T-helper 1 cell treated with Interleukin-12 subunit alpha and Interleukin-12 subunit beta and Interleukin-4 antibody, amounts not matched to agents 30 ng/mL and 1 ng/mL, for 36 hours (primary cell): ENCODE measurements at regions not wholly inside any gene's neighbourhood (a gene's known extent, or its start where the extent isn't known, plus 50 kb on each side); places are given as distances from the start of the nearest gene placed in this dataset.

Source experiments
- intact Hi-C: fragments of 100-400 bp; cut with micrococcal nuclease; formaldehyde crosslinking; loops from one replicate; pipeline ENCODE4 v1.15.1; 2024

DNA sequence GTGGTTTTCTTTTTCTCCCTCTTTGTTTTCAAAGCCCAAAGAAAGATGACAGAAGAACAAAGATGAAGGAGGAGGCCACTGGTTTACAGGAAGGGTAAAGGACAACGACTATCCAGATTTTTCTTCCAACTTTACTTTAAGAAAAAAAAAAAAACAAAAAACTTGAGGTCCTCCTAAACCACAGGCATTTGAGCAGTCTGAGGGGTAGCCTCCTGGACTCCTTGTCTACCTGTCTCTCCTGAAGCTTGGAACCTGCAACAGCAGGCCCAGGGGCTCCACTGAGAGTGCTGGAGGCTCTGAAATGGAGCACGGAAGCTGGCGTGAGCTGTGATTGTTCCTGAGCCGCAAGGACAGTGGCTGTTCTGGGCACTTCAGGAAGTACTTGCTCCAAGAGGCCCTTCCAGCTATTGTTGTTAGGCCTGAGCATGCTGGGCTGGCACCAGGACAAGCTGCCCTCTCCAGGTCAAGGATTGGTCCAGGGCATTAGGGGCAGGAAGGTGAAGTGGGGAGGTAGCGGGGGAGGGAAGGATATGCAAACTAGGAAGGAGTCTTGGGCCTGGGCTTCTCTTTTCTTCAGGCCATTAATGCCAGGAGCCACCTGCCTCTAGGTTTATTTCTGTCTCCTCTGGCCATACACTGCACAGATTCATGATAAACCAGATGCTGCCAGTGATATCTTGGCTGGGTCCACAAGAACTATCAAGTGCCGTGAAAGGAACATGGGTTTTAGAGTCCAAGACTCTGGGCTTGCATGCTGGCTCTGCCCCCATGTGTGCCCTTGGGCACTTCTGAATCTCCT, 147.3 kb downstream of the CCDC34 start:
- intact Hi-C loops = no loop called here

DNA sequence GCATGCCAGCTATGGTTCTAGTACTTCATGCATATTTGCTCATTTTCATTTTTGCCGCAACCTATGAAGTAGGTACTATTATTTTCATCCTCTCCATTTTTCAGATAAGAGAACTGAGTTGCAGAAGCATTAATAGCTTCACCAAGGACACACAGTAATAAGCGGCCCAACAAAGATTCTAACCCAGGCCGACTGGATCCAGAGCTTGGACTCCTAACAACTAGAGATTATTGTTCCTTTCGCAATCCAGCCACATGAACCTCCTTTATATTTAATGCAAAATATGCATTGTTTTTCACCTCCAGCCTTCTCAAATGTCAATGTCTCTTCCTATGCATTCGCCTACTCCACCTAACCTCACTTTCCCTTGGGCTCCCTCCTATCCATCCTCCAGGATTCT, 148.3 kb downstream of the CCDC34 start:
- intact Hi-C loops = no loop called here

- intact Hi-C loops = no loop called here
Measured at GRCh38 chr11:27213232-27213660, 149.8 kb downstream of the CCDC34 start.

GRCh38 chr11:27212248-27212780, 150.7 kb downstream of the CCDC34 start:
- intact Hi-C loops = no loop called here

- intact Hi-C loops = no loop called here
Measured at GRCh38 chr11:27211370-27212127, 151.5 kb downstream of the CCDC34 start.

GRCh38 chr11:27210531-27210930, 152.5 kb downstream of the CCDC34 start:
- intact Hi-C loops = no loop called here

DNA sequence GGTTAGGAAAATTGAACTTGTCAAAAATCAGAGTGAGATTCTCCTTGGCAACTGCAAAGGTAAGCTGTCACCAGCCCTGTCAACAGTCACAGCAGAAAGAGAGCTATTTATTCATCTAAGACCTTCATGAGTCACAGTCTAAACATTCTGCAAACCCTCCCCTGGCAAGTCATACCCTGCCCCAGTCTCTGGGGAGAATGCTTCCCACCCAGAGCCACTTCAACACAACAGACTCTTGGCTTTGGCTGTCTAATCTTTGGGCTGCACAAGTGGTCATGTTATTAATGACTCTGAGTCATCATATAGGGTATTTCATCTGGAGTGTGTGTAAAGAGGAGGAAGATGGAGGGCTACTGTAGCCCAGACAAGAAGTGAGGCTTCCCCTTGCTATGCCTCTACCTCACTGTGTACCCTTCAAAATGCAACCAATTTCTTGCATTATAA, 153.4 kb downstream of the CCDC34 start:
- intact Hi-C loops = no loop called here

DNA sequence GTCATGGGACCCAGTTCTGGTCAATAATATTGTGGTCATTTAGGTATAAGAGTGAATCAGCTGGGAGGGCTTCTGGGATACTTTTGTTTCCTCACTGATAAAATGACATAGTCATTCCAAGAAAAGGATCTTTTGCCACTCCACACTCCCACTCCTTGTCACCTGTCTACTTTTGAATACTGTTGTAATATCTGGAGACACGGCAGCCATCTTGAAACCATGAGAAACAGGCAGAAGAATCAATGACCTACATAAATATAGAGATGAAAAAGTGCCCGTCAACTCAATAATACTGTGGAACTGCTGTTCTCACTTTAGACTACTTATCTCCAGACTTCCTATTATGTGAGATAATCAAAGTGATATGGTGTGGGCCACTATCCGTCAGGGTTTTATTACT, 154.2 kb downstream of the CCDC34 start:
- intact Hi-C loops = no loop called here

GRCh38 chr11:27207025-27207650, 155.9 kb downstream of the CCDC34 start:
- intact Hi-C loops = no loop called here

DNA sequence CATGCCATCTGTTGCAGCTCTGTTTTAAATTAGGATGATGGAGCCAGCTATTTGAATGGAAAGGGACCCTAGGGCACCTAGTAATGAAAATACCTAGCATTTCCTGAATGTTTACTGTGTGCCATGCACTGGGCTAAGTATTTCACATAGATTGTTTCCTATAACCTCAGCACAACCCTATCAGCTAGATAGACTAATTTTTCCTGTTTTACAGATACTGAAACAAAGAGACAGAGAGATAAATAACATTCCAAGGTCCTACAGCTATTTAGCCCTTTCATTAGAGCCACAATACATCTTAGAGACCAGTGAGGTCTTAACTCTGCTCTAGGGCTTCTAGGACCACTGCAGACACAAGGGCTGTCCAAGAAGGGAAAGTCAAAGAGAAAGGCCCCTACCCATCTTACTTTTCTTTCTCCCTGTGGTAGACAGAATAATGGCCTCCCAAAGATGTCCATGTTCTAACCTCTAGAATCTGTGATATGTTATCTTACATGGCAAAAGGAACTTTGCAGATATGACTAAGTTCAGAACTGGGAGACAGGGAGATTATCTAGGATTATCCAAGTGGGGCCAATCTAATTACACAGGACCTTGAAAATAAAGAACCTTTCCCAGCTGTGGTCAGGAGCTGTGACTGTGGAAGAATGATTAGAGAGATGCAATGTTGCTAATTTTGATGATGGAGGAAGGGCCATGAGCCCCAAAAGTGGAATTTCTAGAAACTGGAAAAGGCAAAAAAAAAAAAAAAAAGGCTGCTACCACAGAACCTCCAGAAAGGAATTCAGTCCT, 157.0 kb downstream of the CCDC34 start:
- intact Hi-C loops = no loop called here

- intact Hi-C loops = no loop called here
Measured at GRCh38 chr11:27205250-27205649, 157.8 kb downstream of the CCDC34 start.

DNA sequence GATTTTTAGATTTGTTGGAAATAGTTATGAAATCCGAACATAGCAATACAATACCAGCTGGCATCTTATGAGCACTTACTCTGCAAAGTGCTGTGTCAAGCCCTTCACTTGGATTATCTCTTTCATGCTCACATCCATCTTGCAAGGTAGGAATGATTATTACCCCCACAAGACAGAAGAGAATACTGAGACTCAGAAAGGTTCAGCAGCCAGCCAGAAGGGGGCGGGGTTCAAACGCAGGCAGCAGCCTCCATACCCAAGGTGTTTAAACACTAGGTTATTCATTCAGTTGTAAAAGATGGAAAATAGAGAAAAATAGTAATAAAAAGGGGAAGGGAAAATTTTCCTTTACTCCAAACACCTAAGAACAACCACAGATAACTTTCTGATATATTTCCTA, 158.5 kb downstream of the CCDC34 start:
- intact Hi-C loops = no loop called here

DNA sequence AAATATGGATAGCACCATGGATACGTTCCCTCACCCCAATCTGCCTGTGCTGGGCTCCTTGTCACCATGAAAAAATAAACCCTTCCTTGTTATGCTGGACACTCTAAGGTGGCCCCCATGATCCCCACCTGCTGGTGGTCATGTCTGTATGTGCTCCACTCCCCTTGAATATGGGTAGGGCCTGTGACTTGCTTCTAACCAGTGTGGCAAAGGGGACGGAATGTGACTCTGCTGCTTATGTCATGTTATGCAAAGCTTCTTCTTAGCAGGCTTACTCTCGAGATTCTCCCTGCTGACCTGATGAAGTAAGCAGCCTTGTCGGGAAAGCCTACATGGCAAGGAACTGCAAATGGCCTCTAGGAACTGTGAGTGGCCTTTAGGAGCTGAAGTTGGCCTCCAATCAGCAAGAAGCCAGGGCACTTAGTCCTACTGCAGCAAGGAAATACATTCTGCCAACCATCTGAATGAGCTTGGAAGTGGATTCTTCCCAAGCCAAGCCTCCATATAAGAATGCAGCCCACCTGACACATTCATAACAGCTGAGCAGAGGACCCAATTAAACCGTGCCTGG, 159.9 kb downstream of the CCDC34 start:
- intact Hi-C loops = no loop called here

DNA sequence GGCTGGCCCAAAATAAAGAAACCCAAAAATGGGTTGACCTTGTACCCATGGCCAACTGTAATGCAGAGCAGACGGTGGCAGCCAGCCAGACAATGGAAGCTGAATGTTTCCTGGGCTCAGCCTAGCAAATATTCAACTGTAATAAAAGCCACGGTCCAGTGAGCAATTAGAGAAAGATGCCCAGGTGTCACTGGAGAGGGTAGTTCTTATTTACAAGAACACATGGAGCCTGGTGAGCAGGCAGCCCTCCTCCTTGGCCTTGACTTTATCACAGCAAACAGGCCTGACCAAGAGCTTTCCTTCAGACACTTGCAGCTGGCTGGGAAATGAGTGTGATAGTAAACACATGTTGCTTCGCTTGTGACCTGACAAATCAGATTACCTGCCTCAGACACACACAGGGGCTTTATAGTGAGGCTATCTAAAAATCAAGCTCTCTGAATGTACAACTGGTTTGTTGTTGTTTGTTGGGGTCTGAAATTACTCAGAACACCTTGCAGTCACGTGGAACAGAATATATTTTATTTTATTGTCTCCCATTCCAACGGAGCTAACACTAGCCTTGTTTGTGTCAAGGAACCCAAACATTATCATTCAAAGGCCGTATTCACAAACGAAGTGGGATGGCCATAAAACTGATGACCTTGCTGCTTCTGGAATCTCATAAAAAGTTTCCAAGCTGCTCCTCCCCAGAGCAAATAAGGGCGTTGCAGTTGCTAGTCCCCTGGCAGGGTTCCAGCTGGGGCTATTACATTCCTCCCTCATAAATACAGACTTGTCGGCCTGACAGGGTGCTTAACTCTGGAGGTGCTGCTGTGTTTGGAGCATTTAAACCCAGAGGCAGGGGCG, 161.1 kb downstream of the BBOX1 start:
- intact Hi-C loops = no loop called here

- intact Hi-C loops = no loop called here
Measured at GRCh38 chr11:27200779-27201453, 160.3 kb downstream of the BBOX1 start.

DNA sequence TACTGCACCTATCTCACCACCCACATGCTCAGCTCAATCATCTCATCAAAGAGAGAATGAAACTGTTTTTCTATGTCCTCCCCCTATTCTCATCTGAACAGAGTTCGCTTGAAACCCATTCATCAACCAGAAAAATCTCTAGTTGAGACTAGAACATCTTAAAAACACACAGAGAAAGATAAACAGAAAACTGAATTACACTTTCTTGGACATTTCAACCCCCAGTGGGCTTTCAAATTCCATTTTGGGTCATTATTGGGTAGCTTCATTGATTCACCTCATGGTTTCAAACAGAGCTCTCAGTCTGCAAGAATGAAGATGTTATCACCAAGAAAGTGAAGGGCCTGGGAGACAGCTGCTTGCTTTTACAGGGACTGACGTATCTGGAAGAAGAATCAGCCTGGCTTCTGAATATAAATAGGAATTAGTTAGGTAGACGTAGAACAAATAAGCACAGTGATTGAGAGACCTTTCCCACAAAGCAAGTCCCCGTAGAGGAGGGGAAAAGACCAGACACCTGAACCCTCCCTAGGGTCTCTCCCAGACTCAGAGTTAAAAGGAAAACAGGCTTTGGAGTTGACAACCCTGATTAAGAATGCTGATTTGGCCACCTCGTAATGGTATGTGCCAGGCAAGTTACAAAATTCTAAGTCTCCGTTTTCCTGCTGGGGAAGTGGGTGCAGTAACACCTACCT, 155.7 kb downstream of the BBOX1 start:
- intact Hi-C loops = no loop called here

DNA sequence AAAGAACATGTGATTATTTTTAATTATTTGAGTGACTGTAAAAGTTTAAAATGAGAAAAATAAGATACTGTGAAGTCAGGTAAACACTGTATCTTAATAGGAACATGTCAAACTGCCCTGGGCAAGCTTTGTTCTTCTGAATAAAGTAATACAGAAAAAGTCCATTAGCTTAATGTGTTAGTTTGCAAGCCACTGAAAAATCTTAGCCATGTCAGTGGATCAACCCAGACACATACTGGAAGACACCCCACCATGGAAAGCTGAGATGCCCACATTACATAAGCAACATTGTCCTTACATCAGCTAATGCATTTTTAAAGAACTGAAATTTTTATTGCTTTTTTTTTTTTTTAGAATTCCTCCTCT, 155.2 kb downstream of the BBOX1 start:
- intact Hi-C loops = no loop called here

DNA sequence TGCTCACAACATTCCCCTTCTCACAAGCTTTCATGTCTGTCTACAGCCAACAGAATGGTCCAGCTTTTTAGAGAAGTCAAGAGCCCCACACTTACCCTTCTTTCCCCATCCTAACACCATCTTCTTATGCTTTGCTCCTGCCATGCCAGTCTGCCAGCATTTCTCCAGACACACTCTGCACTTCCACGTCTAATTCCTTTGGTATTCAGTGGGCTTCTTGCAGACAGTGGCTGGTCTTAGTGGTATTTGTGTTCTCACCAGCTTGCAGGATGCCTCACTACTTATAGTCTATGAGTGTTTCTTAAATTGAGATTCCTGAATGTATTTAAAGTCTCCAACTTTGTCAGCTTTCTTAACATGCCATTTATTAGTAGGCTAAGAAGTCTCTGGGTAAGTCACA, 154.4 kb downstream of the BBOX1 start:
- intact Hi-C loops = no loop called here
